Heart left ventricle (tissue), 16 donors: ENCODE measurements at regions not wholly inside any gene's neighbourhood (a gene's known extent, or its start where the extent isn't known, plus 50 kb on each side); places are given as distances from the start of the nearest gene placed in this dataset.

Source experiments
- ATAC-seq, 4 donors: fragments of 200-7000 bp; cut with Tn5 transposase; one replicate each; pipeline ENCODE4 v1.9.1; 2020 to 2022; ENCODE audit warnings: moderate library complexity in 4 of 4, mild to moderate bottlenecking in 3 of 4, moderate number of reproducible peaks in 1 of 4
- DNase-seq, 5 donors: peaks; one replicate each; pipeline ENCODE4 v3.0.0-alpha.2; 2020
- H3K27ac ChIP-seq, 12 donors: fragments of 200-600 bp; sonication (generic) in 4 of 12; one replicate each; pipeline versions ENCODE4 v1.5.0 to v1.8.0; 2016 to 2022; ENCODE audit warnings: mild to moderate bottlenecking in 2 of 12
- H3K27me3 ChIP-seq, 9 donors: fragments of 200-600 bp; sonication (generic) in 2 of 9; one replicate each; pipeline versions ENCODE4 v1.5.1 to v1.8.0; 2016 to 2022; ENCODE audit warnings: mild to moderate bottlenecking in 3 of 9
- H3K36me3 ChIP-seq, 9 donors: fragments of 200-600 bp; sonication (generic) in 2 of 9; one replicate each; pipeline versions ENCODE4 v1.5.0 to v1.8.0; 2018 to 2022; ENCODE audit warnings: mild to moderate bottlenecking in 2 of 9
- H3K4me1 ChIP-seq, 12 donors: fragments of 200-600 bp; sonication (generic) in 4 of 12; one replicate each; pipeline versions ENCODE4 v1.5.0 to v1.8.0; 2016 to 2022; ENCODE audit warnings: mild to moderate bottlenecking in 3 of 12
- H3K4me3 ChIP-seq, 12 donors: fragments of 200-600 bp; sonication (generic) in 4 of 12; one replicate each; pipeline versions ENCODE4 v1.5.0 to v1.8.0; 2017 to 2022; ENCODE audit warnings: mild to moderate bottlenecking in 9 of 12, moderate library complexity in 4 of 12
- H3K9me3 ChIP-seq, 12 donors: fragments of 200-600 bp; sonication (generic) in 4 of 12; one replicate each; pipeline versions ENCODE4 v1.5.0 to v1.8.0; 2016 to 2022; ENCODE audit warnings: mild to moderate bottlenecking in 1 of 12
- CTCF ChIP-seq, 12 donors: fragments of 200-600 bp; sonication (generic) in 4 of 12; IDR thresholded peaks; one replicate each; pipeline versions ENCODE4 v1.5.0 to v1.8.0; 2018 to 2022; ENCODE audit warnings: antibody characterized with exemption in 12 of 12, mild to moderate bottlenecking in 5 of 12
- POLR2A ChIP-seq, 2 donors: fragments of 450-650 bp; IDR thresholded peaks; one replicate each; pipeline ENCODE4 v1.6.1; 2017; ENCODE audit warnings: antibody characterized with exemption in 2 of 2, mild to moderate bottlenecking in 2 of 2, moderate library complexity in 2 of 2
- WGBS, 4 donors: extraction: QIAGEN DNeasy Blood & Tissue Kit in 2 of 4; methylation state at CpG; one replicate each; pipeline versions ENCODE4 v1.1.5 to v1.1.7; 2013 to 2018; 5-methylcytosine and 5-hydroxymethylcytosine counted together
- intact Hi-C, 10 donors: fragments of 100-400 bp; cut with DNase I; formaldehyde crosslinking; loops; one replicate each; pipeline versions ENCODE4 v1.11.1 to v1.14.2; 2022
- donor health status: ischemic (EF 13 %, LVEDD 7.1; RV severe dilation, severe dysfunction).
- donor health status: healthy with polysubstance abuse.
- donor health status: DM: no; HTN: yes; CAD: no.
- donor health status: DM: no; HTN: no; CAD: no.
- donor health status: ischemic (EF 25% LVEDD 6.9; RV normal size, moderate dysfunction).
- donor health status: ischemic (EF 25% LVEDD 5.7; RV mildly dilated, moderate dysfunction).
- donor health status: healthy.
- donor health status: DM: yes; HTN: yes; CAD: no.
- donor health status: ischemic (EF 35%, LVEDD 5.7; RV mildly dilated, moderate dysfunction).
- donor health status: nonischemic (EF 11% LVEDD 7.7; RV severe dilation, severe dysfunction).
- donor health status: DM: yes; HTN: yes; CAD: no.
- donor health status: PGD.
- donor health status: ischemic (EF 29% LVEDD 5.4; RV normal size, mild dysfunction).
- donor health status: nonischemic (EF 23%, LVEDD 6.1; RV moderate dilation, normal function).

DNA sequence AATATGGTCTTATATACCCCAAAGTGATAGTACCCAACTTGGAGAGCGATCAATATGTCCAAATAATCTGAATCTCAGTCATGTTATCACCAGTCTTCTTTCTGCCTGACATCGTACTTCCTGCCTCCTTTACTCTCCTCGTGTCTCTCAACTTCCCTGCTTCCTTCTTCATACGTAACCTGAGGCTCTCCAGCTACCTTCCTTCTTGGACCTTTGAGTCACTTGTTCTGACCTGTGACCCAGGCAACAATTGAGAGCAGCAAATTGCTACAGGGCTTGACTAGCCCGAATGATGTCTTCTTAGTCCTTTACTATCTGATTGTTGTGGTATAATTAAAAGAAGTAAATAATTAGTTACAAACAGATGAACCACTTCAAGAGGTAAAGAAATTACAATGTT lies 145.9 kb upstream of the MBNL1 start:
- TF ChIP-seq CTCF (IDR thresholded peaks at IDR 0.05) (no peak), POLR2A (IDR thresholded peaks at IDR 0.05) (no peak)

DNA sequence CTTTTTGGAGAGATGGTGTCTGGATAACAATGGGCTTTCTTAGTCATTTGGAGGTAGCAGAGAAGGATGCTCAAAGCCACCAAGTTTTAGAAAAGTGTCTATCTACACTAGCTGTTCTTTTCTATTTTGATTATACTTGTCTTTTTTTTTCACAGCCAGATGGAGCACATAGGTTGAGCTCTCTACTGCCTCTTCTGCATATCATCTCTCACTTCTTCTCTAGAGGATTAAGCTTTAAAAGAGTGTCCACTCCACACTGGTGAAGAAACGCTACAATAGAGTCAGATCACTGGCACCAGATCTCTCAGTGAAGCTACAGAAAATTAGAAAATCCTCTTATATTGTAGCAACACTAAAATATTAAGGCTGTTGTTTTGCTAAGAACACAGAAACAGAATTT lies 145.3 kb upstream of the MBNL1 start:
- WGBS, 4 donors: 79 to 90% (median 86%) methylated on average over 1 of the region's 1 CpG
- intact Hi-C loops: no loop called here
- ATAC-seq (no peak), DNase-seq (no peak)
- TF ChIP-seq CTCF (IDR thresholded peaks at IDR 0.05): no peak
- TF ChIP-seq POLR2A (IDR thresholded peaks at IDR 0.05): no peak
- H3K27me3 ChIP-seq: no peaks in the 10 kb centered on the region
- H3K4me1 ChIP-seq: no peaks in the 10 kb centered on the region
- H3K27ac ChIP-seq: no peak overlapping the region
- H3K4me3 ChIP-seq: no peak overlapping the region
- no peaks in the 10 kb centered on the region for H3K36me3 ChIP-seq
- no peaks in the 10 kb centered on the region for H3K9me3 ChIP-seq

More for the DNA sequence above, 145.9 kb upstream of the MBNL1 start:
- ATAC-seq (no peak), DNase-seq (no peak)
- no peaks in the 10 kb centered on the region for H3K4me1 ChIP-seq
- intact Hi-C loops: no loop called here
- H3K4me3 ChIP-seq: no peak overlapping the region
- no peaks in the 10 kb centered on the region for H3K9me3 ChIP-seq
- H3K36me3 ChIP-seq: no peaks in the 10 kb centered on the region
- 64 to 78% (median 73%) methylated on average over 5 of the region's 5 CpGs for WGBS, 4 donors
- no peaks in the 10 kb centered on the region for H3K27me3 ChIP-seq
- no peak overlapping the region for H3K27ac ChIP-seq

- 52 to 66% (median 54%) methylated on average over 2 of the region's 2 CpGs for WGBS, 4 donors
Measured at GRCh38 chr3:152126260-152126659, 142.5 kb upstream of the MBNL1 start.

DNA sequence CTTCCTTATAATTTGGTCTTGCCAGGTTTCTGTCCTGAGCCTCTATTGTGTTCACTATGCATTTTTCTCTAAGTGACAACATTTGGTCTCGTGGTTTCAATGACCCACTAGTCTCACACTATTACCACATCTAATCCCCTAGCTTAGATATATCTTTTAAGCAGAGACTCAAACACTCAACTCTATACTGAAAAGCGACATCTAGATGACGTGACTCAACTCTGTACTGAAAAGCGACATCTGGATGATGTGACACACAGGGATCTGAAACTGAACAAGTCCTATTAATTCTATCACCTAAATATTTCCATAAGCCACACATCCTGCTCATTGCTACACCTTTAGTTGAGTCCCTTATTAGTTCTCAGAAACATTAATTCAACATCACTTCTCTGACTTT lies 141.7 kb upstream of the MBNL1 start:
- H3K36me3 ChIP-seq: no peaks in the 10 kb centered on the region
- no peak overlapping the region for H3K27ac ChIP-seq
- whole genome bisulfite sequencing, 4 donors: 90 to 91% (median 90%) methylated on average over 4 of the region's 4 CpGs
- ATAC-seq (no peak), DNase-seq (no peak)
- TF ChIP-seq CTCF (IDR thresholded peaks at IDR 0.05) (no peak), POLR2A (IDR thresholded peaks at IDR 0.05) (no peak)
- no peaks in the 10 kb centered on the region for H3K4me1 ChIP-seq
- H3K4me3 ChIP-seq: no peak overlapping the region
- intact Hi-C loops: no loop called here
- no peaks in the 10 kb centered on the region for H3K9me3 ChIP-seq
- no peaks in the 10 kb centered on the region for H3K27me3 ChIP-seq

More at GRCh38 chr3:152126260-152126659, 142.5 kb upstream of the MBNL1 start:
- TF ChIP-seq POLR2A (IDR thresholded peaks at IDR 0.05) (no peak), CTCF (IDR thresholded peaks at IDR 0.05) (no peak)
- intact Hi-C loops: no loop called here
- ATAC-seq (no peak), DNase-seq (no peak)
- Histone ChIP-seq H3K4me3 (no peak overlapping the region), H3K36me3 (no peaks in the 10 kb centered on the region), H3K4me1 (no peaks in the 10 kb centered on the region), H3K9me3 (no peaks in the 10 kb centered on the region), H3K27me3 (no peaks in the 10 kb centered on the region), H3K27ac (no peak overlapping the region)
